Adrenal gland (tissue), 5 donors: ENCODE measurements at regions not wholly inside any gene's neighbourhood (a gene's known extent, or its start where the extent isn't known, plus 50 kb on each side); places are given as distances from the start of the nearest gene placed in this dataset.

ENCODE experiments used
- CTCF ChIP-seq, 6 experiments: fragments of 450-650 bp in 4 of 6; fragments of 200-600 bp in 2 of 6; sonication (generic) in 1 of 6; IDR thresholded peaks; 1 replicate in 5 of 6; 2 replicates in 1 of 6; pipeline versions ENCODE4 v1.5.1 to v1.8.0; 2016 to 2021; ENCODE audit warnings: antibody characterized with exemption in 6 of 6, mild to moderate bottlenecking in 2 of 6, moderate library complexity in 1 of 6
- POLR2A ChIP-seq, 2 donors: fragments of 450-650 bp; IDR thresholded peaks; one replicate each; pipeline ENCODE4 v1.6.1; 2017; ENCODE audit warnings: antibody characterized with exemption in 2 of 2, mild to moderate bottlenecking in 2 of 2, moderate library complexity in 1 of 2
- donor health status: DM: no; HTN: no; CAD: no.

DNA sequence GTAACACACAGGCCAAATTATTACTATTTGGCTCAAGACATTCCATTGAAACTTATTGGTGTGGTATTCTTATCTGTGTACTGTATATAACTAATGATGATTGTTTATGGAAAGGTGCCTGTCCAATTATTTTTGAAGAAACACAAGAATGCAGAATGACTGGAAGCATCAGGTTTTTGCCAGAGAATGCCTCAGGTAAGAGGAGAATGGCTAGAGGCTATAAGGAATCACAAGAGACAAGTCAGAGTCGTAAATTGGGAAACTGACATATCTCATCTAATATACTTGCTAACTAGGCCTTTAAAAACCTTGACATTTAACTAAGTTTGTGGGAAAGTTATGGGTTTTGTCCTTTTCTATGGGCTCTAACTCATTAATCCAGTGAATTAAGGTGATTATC is 69.3 kb upstream of the TTC29 start:
- TF ChIP-seq CTCF (IDR thresholded peaks at IDR 0.05) (no peak), POLR2A (IDR thresholded peaks at IDR 0.05) (no peak)
